ENCODE measurements at regions not wholly inside any gene's neighbourhood (a gene's known extent, or its start where the extent isn't known, plus 50 kb on each side); places are given as distances from the start of the nearest gene placed in this dataset.

DNA sequence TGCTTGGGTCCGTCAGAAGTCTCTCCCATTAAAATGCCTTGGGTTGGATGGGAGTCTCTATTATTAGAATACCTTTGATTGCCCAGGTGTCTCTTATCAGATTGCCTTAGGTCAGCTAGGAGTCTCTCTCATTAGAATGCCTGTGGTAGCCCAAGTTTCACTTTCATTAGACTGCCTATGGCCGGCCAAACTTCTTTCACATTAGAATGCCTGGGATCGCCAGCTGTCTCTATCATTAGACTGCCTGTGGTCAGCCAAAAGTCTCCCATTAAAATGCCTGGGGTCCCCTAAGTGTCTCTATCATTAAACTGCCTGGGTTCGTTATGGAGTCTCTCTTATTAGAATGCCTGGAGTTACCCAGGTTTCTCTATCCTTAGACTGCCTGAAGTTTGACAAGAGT, 1476.7 kb downstream of the UQCRFS1 start:
- Histone ChIP-seq H3K4me3 (ENCODE audit: low read length in 2 of 2) (no peak overlapping the region), H2BK120ac (ENCODE audit: low read depth, low read length) (no peak overlapping the region), H3K4me2 (ENCODE audit: insufficient read depth, low read length, poor library complexity, severe bottlenecking) (no peak overlapping the region), H3K4ac (ENCODE audit: low read length) (no peak overlapping the region), H3K27me3 (ENCODE audit: control insufficient read depth in 3 of 3, insufficient read depth in 3 of 3, low read depth in 1 of 3, low read length in 3 of 3) (no peaks in the 10 kb centered on the region), H3K18ac (ENCODE audit: low read length) (no peak overlapping the region), H3K9me3 (replicated peaks in 1 of 2; ENCODE audit: control insufficient read depth in 2 of 2, insufficient read depth in 1 of 2, low read depth in 1 of 2, low read length in 2 of 2) (peaks cover 0 to 6% of the 10 kb centered on the region in 2 donors), H3K27ac (replicated peaks; ENCODE audit: low read length) (no peak overlapping the region), H2AFZ (ENCODE audit: low read length) (no peak overlapping the region), H3K36me3 (replicated peaks in 1 of 2; ENCODE audit: control insufficient read depth in 2 of 2, insufficient read depth in 2 of 2, low read length in 2 of 2) (no peaks in the 10 kb centered on the region), H4K91ac (ENCODE audit: low read depth, low read length, poor library complexity) (no peak overlapping the region), H3K14ac (ENCODE audit: low read length) (no peak overlapping the region), H4K8ac (ENCODE audit: low read depth, low read length) (no peak overlapping the region), H3K79me1 (ENCODE audit: low read depth, low read length) (no peaks in the 10 kb centered on the region), H2BK15ac (ENCODE audit: low read length) (no peak overlapping the region), H2BK5ac (ENCODE audit: low read length) (no peak overlapping the region), H2BK12ac (ENCODE audit: low read length) (no peak overlapping the region), H3K23ac (ENCODE audit: low read depth, low read length, poor library complexity) (no peak overlapping the region), H3K4me1 (ENCODE audit: control insufficient read depth in 2 of 2, insufficient read depth in 1 of 2, low read depth in 1 of 2, low read length in 2 of 2) (no peaks in the 10 kb centered on the region), H2AK5ac (ENCODE audit: low read depth, low read length) (no peak overlapping the region), H3K9ac (ENCODE audit: low read depth, low read length, poor library complexity) (no peak overlapping the region)
- no CpG with 5 or more reads among the region's 4 CpGs for WGBS, 2 donors (ENCODE audit: extremely low coverage in 2 of 2, insufficient read length in 2 of 2, insufficient replicate concordance in 1 of 2)
- DNase-seq (ENCODE audit: low spot score), result no peak

DNA sequence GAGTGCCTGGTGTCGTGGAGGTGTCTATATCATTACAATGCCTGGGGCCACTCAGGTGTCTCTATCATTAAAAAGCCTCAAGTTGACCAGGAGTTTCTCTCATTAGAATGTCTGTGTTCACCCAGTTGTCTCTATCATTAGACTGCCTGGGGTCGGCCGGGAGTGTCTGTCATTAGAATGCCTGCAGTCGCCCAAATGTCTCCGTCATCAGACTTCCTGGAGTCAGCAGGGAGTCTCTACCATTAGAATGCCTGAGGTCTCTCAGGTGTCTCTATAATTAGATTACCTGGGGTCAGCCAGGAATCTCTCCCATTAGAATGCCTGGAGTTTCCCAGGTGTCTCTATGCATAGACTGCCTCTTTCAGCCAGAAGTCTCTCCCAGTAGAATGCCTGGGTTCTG, 1477.6 kb downstream of the UQCRFS1 start:
- H2AK5ac ChIP-seq (ENCODE audit: low read depth, low read length), result no peak overlapping the region
- no peak overlapping the region for H3K4me2 ChIP-seq (ENCODE audit: insufficient read depth, low read length, poor library complexity, severe bottlenecking)
- no CpG with 5 or more reads among the region's 5 CpGs for WGBS, 2 donors (ENCODE audit: extremely low coverage in 2 of 2, insufficient read length in 2 of 2, insufficient replicate concordance in 1 of 2)
- H4K8ac ChIP-seq (ENCODE audit: low read depth, low read length), result no peak overlapping the region
- no peak for DNase-seq (ENCODE audit: low spot score)
- no peak overlapping the region for H2BK120ac ChIP-seq (ENCODE audit: low read depth, low read length)
- H3K4me3 ChIP-seq (ENCODE audit: low read length in 2 of 2), result no peak overlapping the region
- H2BK15ac ChIP-seq (ENCODE audit: low read length), result no peak overlapping the region
- no peaks in the 10 kb centered on the region for H3K4me1 ChIP-seq (ENCODE audit: control insufficient read depth in 2 of 2, insufficient read depth in 1 of 2, low read depth in 1 of 2, low read length in 2 of 2)
- H3K36me3 ChIP-seq (replicated peaks in 1 of 2; ENCODE audit: control insufficient read depth in 2 of 2, insufficient read depth in 2 of 2, low read length in 2 of 2), result no peaks in the 10 kb centered on the region
- no peaks in the 10 kb centered on the region for H3K79me1 ChIP-seq (ENCODE audit: low read depth, low read length)
- H3K18ac ChIP-seq (ENCODE audit: low read length), result no peak overlapping the region
- H3K9me3 ChIP-seq (replicated peaks in 1 of 2; ENCODE audit: control insufficient read depth in 2 of 2, insufficient read depth in 1 of 2, low read depth in 1 of 2, low read length in 2 of 2), result peaks cover 0 to 6% of the 10 kb centered on the region in 2 donors
- no peak overlapping the region for H2AFZ ChIP-seq (ENCODE audit: low read length)
- H3K9ac ChIP-seq (ENCODE audit: low read depth, low read length, poor library complexity), result no peak overlapping the region
- H2BK12ac ChIP-seq (ENCODE audit: low read length), result no peak overlapping the region
- H3K14ac ChIP-seq (ENCODE audit: low read length), result no peak overlapping the region
- no peak overlapping the region for H3K23ac ChIP-seq (ENCODE audit: low read depth, low read length, poor library complexity)
- no peak overlapping the region for H4K91ac ChIP-seq (ENCODE audit: low read depth, low read length, poor library complexity)
- H3K27ac ChIP-seq (replicated peaks; ENCODE audit: low read length), result no peak overlapping the region
- H2BK5ac ChIP-seq (ENCODE audit: low read length), result no peak overlapping the region
- H3K4ac ChIP-seq (ENCODE audit: low read length), result no peak overlapping the region
- no peaks in the 10 kb centered on the region for H3K27me3 ChIP-seq (ENCODE audit: control insufficient read depth in 3 of 3, insufficient read depth in 3 of 3, low read depth in 1 of 3, low read length in 3 of 3)

DNA sequence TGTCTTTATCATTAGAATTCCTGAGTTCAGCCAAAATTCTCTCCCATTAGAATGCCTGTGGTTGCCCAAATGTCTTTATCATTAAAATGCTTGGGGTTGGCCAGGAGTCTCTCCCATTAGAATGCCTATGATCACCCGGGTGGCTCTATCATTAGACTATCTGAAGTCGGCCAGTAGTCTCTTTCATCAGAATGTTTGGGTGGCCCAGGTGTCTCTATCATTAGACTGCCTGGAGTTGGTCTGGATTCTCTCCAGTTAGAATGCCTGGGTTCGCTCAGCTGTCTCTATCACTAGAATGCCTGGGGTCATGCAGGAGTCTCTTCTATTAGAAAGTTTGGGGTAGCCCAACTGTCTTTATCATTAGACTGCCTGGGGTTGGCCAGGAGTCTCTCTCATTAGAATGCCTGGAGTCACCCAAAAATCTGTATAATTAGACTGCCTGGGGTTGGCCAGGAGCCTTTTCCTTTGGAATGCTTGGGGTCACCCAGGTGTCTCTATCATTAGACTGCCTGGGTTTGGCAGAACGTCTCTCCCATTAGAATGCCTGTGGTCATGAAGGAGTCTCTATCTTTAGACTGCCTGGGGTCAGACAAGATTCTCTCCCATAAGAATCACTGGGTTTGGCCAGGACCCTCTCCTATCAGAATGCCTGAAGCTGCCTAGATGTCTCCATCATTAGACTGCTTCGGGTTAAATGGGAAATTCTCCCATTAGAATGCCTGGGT, 1478.3 kb downstream of the UQCRFS1 start:
- no peak overlapping the region for H4K91ac ChIP-seq (ENCODE audit: low read depth, low read length, poor library complexity)
- no peak overlapping the region for H3K4me3 ChIP-seq (ENCODE audit: low read length in 2 of 2)
- no peak overlapping the region for H3K4me2 ChIP-seq (ENCODE audit: insufficient read depth, low read length, poor library complexity, severe bottlenecking)
- H3K27ac ChIP-seq (replicated peaks; ENCODE audit: low read length), result no peak overlapping the region
- H3K9ac ChIP-seq (ENCODE audit: low read depth, low read length, poor library complexity), result no peak overlapping the region
- no peak overlapping the region for H2BK5ac ChIP-seq (ENCODE audit: low read length)
- H3K27me3 ChIP-seq (ENCODE audit: control insufficient read depth in 3 of 3, insufficient read depth in 3 of 3, low read depth in 1 of 3, low read length in 3 of 3), result no peaks in the 10 kb centered on the region
- no peak overlapping the region for H3K4ac ChIP-seq (ENCODE audit: low read length)
- H3K4me1 ChIP-seq (ENCODE audit: control insufficient read depth in 2 of 2, insufficient read depth in 1 of 2, low read depth in 1 of 2, low read length in 2 of 2), result no peaks in the 10 kb centered on the region
- no peak overlapping the region for H2BK120ac ChIP-seq (ENCODE audit: low read depth, low read length)
- no peak for DNase-seq (ENCODE audit: low spot score)
- no peak overlapping the region for H2BK12ac ChIP-seq (ENCODE audit: low read length)
- H3K79me1 ChIP-seq (ENCODE audit: low read depth, low read length), result no peaks in the 10 kb centered on the region
- no peak overlapping the region for H2AK5ac ChIP-seq (ENCODE audit: low read depth, low read length)
- H3K36me3 ChIP-seq (replicated peaks in 1 of 2; ENCODE audit: control insufficient read depth in 2 of 2, insufficient read depth in 2 of 2, low read length in 2 of 2), result no peaks in the 10 kb centered on the region
- no peak overlapping the region for H2AFZ ChIP-seq (ENCODE audit: low read length)
- H2BK15ac ChIP-seq (ENCODE audit: low read length), result no peak overlapping the region
- H4K8ac ChIP-seq (ENCODE audit: low read depth, low read length), result no peak overlapping the region
- no peak overlapping the region for H3K18ac ChIP-seq (ENCODE audit: low read length)
- H3K14ac ChIP-seq (ENCODE audit: low read length), result no peak overlapping the region
- no CpG with 5 or more reads among the region's 5 CpGs for WGBS, 2 donors (ENCODE audit: extremely low coverage in 2 of 2, insufficient read length in 2 of 2, insufficient replicate concordance in 1 of 2)
- no peak overlapping the region for H3K23ac ChIP-seq (ENCODE audit: low read depth, low read length, poor library complexity)
- peaks cover under 1 to 2% of the 10 kb centered on the region in 2 donors for H3K9me3 ChIP-seq (replicated peaks in 1 of 2; ENCODE audit: control insufficient read depth in 2 of 2, insufficient read depth in 1 of 2, low read depth in 1 of 2, low read length in 2 of 2)

DNA sequence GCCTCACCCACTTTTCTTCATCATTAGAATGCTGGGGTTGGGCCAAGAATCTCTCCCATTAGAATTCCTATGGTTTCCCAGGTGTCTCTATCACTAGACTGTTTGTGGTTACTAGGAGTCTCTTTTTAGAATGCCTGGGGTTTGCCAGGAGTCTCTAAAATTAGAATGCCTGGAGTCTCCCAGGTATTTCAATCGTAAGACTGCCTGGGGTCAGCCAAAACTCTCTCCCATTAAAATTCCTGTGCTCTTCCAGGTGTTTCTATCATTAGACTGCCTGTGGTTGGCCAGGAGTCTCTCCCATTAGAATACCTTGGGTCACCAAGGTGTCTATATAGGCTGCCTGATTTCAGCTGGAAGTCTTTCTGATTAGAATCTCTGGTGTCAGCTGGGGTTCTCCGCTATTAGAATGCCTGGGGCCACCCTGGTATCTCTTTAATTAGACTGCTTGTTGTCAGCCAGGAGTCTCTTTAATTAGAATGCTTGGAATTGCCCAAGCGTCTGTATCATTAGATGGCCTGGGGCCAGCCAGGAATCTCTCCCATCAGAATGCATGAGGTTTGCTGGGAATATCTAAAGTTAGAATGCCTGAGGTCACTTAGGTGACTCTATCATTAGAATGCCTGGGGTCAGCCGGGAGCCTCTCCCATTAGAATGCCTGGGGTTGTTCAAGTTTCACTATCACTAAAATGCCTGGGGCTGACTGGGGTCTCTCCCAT, 1479.2 kb downstream of the UQCRFS1 start:
- Histone ChIP-seq H2BK120ac (ENCODE audit: low read depth, low read length) (no peak overlapping the region), H4K91ac (ENCODE audit: low read depth, low read length, poor library complexity) (no peak overlapping the region), H3K27me3 (ENCODE audit: control insufficient read depth in 3 of 3, insufficient read depth in 3 of 3, low read depth in 1 of 3, low read length in 3 of 3) (no peaks in the 10 kb centered on the region), H3K23ac (ENCODE audit: low read depth, low read length, poor library complexity) (no peak overlapping the region), H3K4me2 (ENCODE audit: insufficient read depth, low read length, poor library complexity, severe bottlenecking) (no peak overlapping the region), H2BK12ac (ENCODE audit: low read length) (no peak overlapping the region), H3K27ac (replicated peaks; ENCODE audit: low read length) (no peak overlapping the region), H4K8ac (ENCODE audit: low read depth, low read length) (no peak overlapping the region), H3K18ac (ENCODE audit: low read length) (no peak overlapping the region), H3K4me1 (ENCODE audit: control insufficient read depth in 2 of 2, insufficient read depth in 1 of 2, low read depth in 1 of 2, low read length in 2 of 2) (no peaks in the 10 kb centered on the region), H3K9me3 (replicated peaks in 1 of 2; ENCODE audit: control insufficient read depth in 2 of 2, insufficient read depth in 1 of 2, low read depth in 1 of 2, low read length in 2 of 2) (peaks cover 3 to 10% of the 10 kb centered on the region in 2 donors), H3K36me3 (replicated peaks in 1 of 2; ENCODE audit: control insufficient read depth in 2 of 2, insufficient read depth in 2 of 2, low read length in 2 of 2) (no peaks in the 10 kb centered on the region), H2AK5ac (ENCODE audit: low read depth, low read length) (no peak overlapping the region), H2BK5ac (ENCODE audit: low read length) (no peak overlapping the region), H3K14ac (ENCODE audit: low read length) (no peak overlapping the region), H3K4me3 (ENCODE audit: low read length in 2 of 2) (no peak overlapping the region), H3K9ac (ENCODE audit: low read depth, low read length, poor library complexity) (no peak overlapping the region), H3K4ac (ENCODE audit: low read length) (no peak overlapping the region), H2AFZ (ENCODE audit: low read length) (no peak overlapping the region), H2BK15ac (ENCODE audit: low read length) (no peak overlapping the region), H3K79me1 (ENCODE audit: low read depth, low read length) (no peaks in the 10 kb centered on the region)
- no CpG with 5 or more reads among the region's 4 CpGs for WGBS, 2 donors (ENCODE audit: extremely low coverage in 2 of 2, insufficient read length in 2 of 2, insufficient replicate concordance in 1 of 2)
- DNase-seq (ENCODE audit: low spot score), result no peak

Measured in neuronal stem cell (in vitro differentiated cells).